SIG-M5 (cell line): ENCODE measurements at regions not wholly inside any gene's neighbourhood (a gene's known extent, or its start where the extent isn't known, plus 50 kb on each side); places are given as distances from the start of the nearest gene placed in this dataset.

Experiments
- DNase-seq: peaks from one replicate; lab custom pipeline; 2025; lab: John Stamatoyannopoulos, UW

GRCh38 chr9:38158628-38159027 lies 89.6 kb upstream of the SHB start:
- no peak for DNase-seq

GRCh38 chr9:38157711-38158110 lies 88.7 kb upstream of the SHB start:
- no peak for DNase-seq

GRCh38 chr9:38154501-38155421 lies 85.7 kb upstream of the SHB start:
- DNase-seq, result no peak

GRCh38 chr9:38153910-38154291 lies 84.9 kb upstream of the SHB start:
- DNase-seq, result no peak

- no peak for DNase-seq
Measured at GRCh38 chr9:38153152-38153909, 84.3 kb upstream of the SHB start.

DNA sequence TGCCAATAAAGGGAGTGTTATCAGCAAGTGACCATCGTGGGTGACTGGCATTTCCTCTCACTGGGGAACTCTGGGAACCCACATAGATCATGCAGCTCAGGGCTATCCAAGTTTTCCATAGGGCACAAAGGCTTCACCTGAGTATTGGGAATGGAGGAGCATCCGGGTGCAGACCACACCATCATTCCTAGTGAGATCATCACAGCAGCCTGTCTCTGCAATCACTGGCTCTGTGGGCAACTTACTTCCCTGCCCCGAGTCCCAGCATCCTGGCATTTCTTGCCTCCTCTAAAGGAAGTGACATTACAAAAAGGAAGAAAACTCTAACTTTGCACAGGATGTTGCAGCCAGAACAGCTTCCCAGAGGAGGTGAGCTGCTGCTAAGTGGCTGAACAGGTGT lies 80.6 kb upstream of the SHB start:
- no peak for DNase-seq

- no peak for DNase-seq
Measured at GRCh38 chr9:38146844-38147243, 77.8 kb upstream of the SHB start.

DNA sequence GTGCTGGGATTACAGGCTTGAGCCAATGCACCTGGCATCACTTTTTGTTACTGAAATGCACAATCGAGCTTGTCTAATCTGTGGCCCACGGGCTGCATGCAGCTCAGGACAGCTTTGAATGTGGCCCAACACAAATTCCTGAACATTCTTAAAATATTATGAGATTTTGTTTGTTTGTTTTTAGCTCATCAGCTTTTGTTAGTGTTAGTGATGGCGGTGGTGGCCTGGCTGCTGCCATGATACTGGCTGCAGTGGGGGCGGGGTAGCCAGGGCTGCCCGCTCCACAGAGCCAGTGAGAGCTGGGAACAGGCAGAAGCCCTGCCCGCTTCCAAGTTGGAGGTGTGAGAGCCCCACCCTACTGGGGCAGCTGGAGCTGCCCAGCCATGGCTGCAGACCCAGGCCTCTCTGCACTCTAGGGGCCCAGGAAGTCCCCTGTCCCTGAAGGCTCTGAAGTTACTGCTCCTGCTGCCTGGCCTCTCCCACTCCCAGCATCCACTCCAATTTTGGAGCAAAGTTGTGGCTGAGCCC lies 76.6 kb upstream of the SHB start:
- DNase-seq, result no peak

DNA sequence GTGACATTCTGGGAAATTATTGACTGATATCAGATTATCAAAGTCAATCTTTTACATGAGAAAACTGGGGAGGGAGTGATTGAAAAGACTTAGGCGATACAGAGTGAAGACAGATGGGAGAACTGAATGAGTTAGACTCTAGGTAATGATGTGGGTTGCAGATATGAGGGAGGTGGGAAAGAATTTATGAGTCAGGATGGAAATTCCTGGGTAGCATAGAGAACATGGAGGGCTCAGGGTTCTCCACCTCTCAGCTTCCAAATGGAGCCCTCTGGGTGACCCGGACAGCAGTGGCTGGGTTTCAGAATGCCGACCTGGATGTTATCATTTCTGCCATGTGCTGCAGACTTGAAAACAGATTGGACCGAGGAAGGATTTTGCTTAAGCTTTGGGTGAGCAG lies 75.4 kb upstream of the SHB start:
- no peak for DNase-seq

- DNase-seq, result no peak
Measured at GRCh38 chr9:38141746-38142591, 72.9 kb upstream of the SHB start.

DNA sequence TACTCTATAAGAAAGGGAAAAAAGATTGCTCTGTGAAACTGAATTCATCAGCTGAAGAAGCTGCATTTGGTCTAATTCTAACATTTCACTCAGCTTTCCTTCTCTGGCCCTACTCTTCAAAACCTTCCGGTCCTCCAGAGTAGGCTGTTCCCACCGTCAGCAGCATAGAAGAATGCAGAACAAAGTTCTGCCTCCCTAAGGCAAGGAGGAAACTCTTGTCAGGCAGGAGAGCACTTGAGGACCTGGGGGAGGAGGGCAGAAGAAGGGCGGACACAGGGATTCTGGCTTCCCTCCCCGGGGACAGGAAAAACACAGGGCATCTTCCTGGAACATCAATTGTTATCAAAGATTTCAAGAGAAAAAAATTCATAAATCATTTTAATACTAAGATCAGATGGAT lies 69.2 kb upstream of the SHB start:
- no peak for DNase-seq

- DNase-seq, result no peak
Measured at GRCh38 chr9:38137342-38137741, 68.3 kb upstream of the SHB start.

GRCh38 chr9:38136386-38136785 lies 67.4 kb upstream of the SHB start:
- no peak for DNase-seq

DNA sequence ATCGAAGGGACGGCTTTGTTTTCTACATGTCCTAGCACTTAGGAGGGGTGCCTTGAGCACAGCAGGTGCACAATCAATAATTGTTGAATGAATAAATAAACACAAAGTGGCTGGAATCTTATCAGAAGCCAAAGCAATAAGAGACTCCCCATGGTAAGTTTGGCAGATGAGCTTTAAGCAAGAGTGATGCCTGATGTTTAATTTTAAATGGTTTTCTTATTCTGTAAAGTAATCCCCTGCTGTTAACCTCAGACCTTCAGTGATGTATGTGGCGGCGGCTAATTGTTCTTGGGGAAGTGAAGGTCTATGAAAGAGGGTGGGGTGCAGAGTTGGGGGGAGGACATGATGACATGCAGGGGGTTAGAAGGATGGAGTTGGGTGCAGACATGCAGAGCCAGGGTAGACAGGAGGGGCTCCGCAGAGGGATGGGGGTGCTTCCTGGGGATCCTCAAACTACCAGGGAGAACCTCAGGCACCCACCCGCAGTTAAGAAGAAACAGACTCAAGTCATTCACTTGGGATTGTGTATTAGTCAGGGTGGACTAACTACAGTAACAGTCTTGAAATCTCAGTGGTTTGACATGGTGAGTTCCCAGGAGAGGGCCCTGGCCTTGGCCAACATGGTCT lies 65.7 kb upstream of the SHB start:
- no peak for DNase-seq

GRCh38 chr9:38133595-38133994 lies 64.6 kb upstream of the SHB start:
- no peak for DNase-seq

- no peak for DNase-seq
Measured at GRCh38 chr9:38132956-38133355, 63.9 kb upstream of the SHB start.

DNA sequence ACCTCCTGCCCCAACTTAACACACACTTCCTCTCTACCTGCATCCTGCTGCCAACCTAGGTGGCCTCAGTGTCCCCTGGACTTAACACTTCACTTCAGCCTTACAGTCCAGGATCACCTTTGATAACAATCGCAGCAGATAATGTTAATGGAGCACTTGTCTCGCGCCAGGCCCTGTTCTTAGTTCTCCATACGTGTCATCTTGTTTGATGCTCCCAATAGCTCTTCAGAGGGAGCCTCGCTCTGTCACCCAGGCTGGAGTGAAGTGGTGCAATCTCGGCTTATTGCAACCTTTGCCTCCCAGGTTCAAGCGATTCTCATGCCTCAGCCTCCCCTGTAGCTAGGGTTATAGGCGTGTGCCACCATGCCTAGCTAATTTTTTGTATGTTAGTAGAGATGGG lies 62.7 kb upstream of the SHB start:
- no peak for DNase-seq

- DNase-seq, result no peak
Measured at GRCh38 chr9:38130724-38131123, 61.7 kb upstream of the SHB start.

DNA sequence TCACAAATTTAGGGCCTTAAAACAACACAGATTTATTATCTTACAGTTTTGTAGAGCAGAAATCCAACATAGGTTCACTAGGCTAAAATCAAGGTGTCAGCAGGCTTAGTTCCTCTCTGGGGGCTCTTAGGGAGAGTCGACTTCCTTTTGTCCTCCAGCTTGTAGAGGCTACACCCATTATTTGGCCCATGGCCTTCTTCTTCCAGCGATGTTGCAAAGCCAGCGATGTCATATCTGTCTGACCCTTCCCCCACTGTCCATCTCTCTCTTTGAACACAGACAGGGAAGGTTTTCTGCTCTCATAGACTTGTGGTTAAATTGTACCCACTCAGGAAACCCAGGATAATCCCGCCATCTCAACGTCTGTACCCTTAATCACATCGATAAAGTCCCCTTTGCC lies 60.3 kb upstream of the SHB start:
- no peak for DNase-seq

- no peak for DNase-seq
Measured at GRCh38 chr9:38128752-38129270, 59.8 kb upstream of the SHB start.

DNA sequence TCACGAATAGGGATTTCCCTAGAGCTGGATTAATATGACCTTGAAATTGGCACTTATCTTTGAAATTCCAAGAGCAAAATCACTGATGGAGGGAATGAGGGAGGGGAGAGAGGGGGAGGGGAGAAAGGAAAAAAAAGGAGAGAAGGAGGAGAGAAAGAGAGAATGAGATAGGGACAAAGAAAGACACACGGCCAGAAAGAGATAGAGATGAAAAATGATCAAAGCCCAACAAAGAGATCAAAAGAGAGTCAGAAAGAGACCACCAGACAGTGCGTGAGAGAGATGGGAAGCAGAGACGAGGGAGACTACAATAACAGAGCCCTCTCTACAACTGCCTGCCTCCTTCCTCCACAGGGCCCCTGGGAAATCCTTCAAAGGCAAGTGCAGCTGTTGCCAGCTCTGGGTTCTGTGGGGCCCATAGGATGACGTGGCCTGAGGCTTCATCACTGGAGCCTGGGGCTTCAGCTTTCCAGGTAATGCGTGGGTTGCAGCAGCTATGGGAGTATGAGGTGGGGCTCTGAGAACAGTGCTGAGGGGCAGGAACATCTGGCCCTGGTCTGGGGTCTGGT lies 58.3 kb upstream of the SHB start:
- DNase-seq, result no peak
